IMR-90 (cell line): ENCODE measurements at regions not wholly inside any gene's neighbourhood (a gene's known extent, or its start where the extent isn't known, plus 50 kb on each side); places are given as distances from the start of the nearest gene placed in this dataset.

Source experiments
- ATAC-seq: fragments of 200-7000 bp; cut with Tn5 transposase; 2 replicates; pipeline ENCODE4 v1.9.1; 2020; ENCODE audit warnings: low read depth, mild to moderate bottlenecking, moderate library complexity
- BruUV-seq: library from RNA; stranded (reverse); fragments of 400-500 nt; replicated peaks from 2 replicates; lab custom pipeline; 2021; lab: Mats Ljungman, UMichigan
- CTCF ChIA-PET: fragments of 300-600 bp; formaldehyde crosslinking; extraction: SDS; loops from one replicate; lab custom pipeline; 2021; ENCODE audit warnings: antibody characterized with exemption; lab: Yijun Ruan, JAX
- POLR2A ChIA-PET: fragments of 300-600 bp; sonication (Branson Sonifier 250); formaldehyde crosslinking; loops from one replicate; lab custom pipeline; 2022; ENCODE audit warnings: antibody characterized with exemption; ENCODE audit not compliant: unreplicated experiment; lab: Charles Lee
- DNase-seq: peaks from one replicate; pipeline ENCODE4 v3.0.0; 2013
- H2AFZ ChIP-seq: replicated peaks from 2 replicates; pipeline ENCODE3; 2013; ENCODE audit warnings: low read length, mild to moderate bottlenecking; ENCODE audit not compliant: poor library complexity
- H2AK5ac ChIP-seq: 2 replicates; pipeline ENCODE4 v1.6.1; 2013; ENCODE audit warnings: low read depth, low read length, inconsistent platforms
- H2AK9ac ChIP-seq: replicated peaks from 2 replicates; pipeline ENCODE3; 2013; ENCODE audit warnings: mild to moderate bottlenecking, low read depth, low read length, moderate library complexity; ENCODE audit not compliant: poor library complexity
- H2BK120ac ChIP-seq: 2 replicates; pipeline ENCODE4 v1.6.1; 2013; ENCODE audit warnings: low read depth, low read length, inconsistent platforms
- H2BK15ac ChIP-seq: 3 replicates; pipeline ENCODE4 v1.6.1; 2013; ENCODE audit warnings: low read depth, low read length, inconsistent platforms
- H2BK20ac ChIP-seq: 2 replicates; pipeline ENCODE4 v1.6.1; 2013; ENCODE audit warnings: low read depth, mild to moderate bottlenecking, inconsistent platforms, low read length, moderate library complexity
- H2BK5ac ChIP-seq: 2 replicates; pipeline ENCODE4 v1.6.1; 2013; ENCODE audit warnings: mild to moderate bottlenecking, low read depth, low read length, inconsistent platforms; ENCODE audit not compliant: poor library complexity, severe bottlenecking
- H3K14ac ChIP-seq: replicated peaks from 2 replicates; pipeline ENCODE4 v1.6.1; 2013; ENCODE audit warnings: low read depth, low read length, inconsistent platforms
- H3K18ac ChIP-seq: 2 replicates; pipeline ENCODE4 v1.6.1; 2013; ENCODE audit warnings: low read depth, low read length, control low read depth
- H3K23ac ChIP-seq: 2 replicates; pipeline ENCODE4 v1.6.1; 2013; ENCODE audit warnings: low read depth, low read length, inconsistent platforms
- H3K27ac ChIP-seq: 2 replicates; pipeline ENCODE4 v1.5.1; 2013; ENCODE audit warnings: mild to moderate bottlenecking, control low read depth, low read length; ENCODE audit not compliant: insufficient read depth
- H3K27me3 ChIP-seq: 2 replicates; pipeline ENCODE4 v1.6.1; 2013; ENCODE audit warnings: low read length; ENCODE audit not compliant: control insufficient read depth, insufficient read depth
- H3K36me3 ChIP-seq: 2 replicates; pipeline ENCODE4 v1.6.1; 2013; ENCODE audit warnings: low read length, mixed read lengths; ENCODE audit not compliant: control insufficient read depth, insufficient read depth
- H3K4ac ChIP-seq: 2 replicates; pipeline ENCODE4 v1.6.1; 2013; ENCODE audit warnings: low read depth, low read length, inconsistent platforms
- H3K4me1 ChIP-seq: 2 replicates; pipeline ENCODE4 v1.6.1; 2013; ENCODE audit warnings: low read length, mixed read lengths; ENCODE audit not compliant: control insufficient read depth, insufficient read depth
- H3K4me2 ChIP-seq: 2 replicates; pipeline ENCODE4 v1.6.1; 2013; ENCODE audit warnings: low read depth, mild to moderate bottlenecking, control low read depth, low read length, moderate library complexity
- H3K4me3 ChIP-seq: 2 replicates; pipeline ENCODE4 v1.5.1; 2013; ENCODE audit warnings: low read depth, mild to moderate bottlenecking, control low read depth, low read length, moderate library complexity; ENCODE audit not compliant: insufficient read depth
- H3K56ac ChIP-seq: 2 replicates; pipeline ENCODE4 v1.6.1; 2013; ENCODE audit warnings: low read length, inconsistent platforms; ENCODE audit not compliant: insufficient read depth; ENCODE audit errors: extremely low read depth
- H3K79me1 ChIP-seq, 2 experiments: 2 replicates each; pipeline ENCODE4 v1.6.1; 2013; ENCODE audit warnings: low read length in 2 of 2, inconsistent platforms in 1 of 2, low read depth in 1 of 2
- H3K9ac ChIP-seq: 2 replicates; pipeline ENCODE4 v1.6.1; 2013; ENCODE audit warnings: low read depth, low read length, control low read depth
- H3K9me1 ChIP-seq: 2 replicates; pipeline ENCODE4 v1.6.1; 2013; ENCODE audit warnings: low read length, inconsistent platforms; ENCODE audit not compliant: insufficient read depth
- H3K9me3 ChIP-seq: 2 replicates; pipeline ENCODE4 v1.6.1; 2013; ENCODE audit warnings: low read length; ENCODE audit not compliant: control insufficient read depth, insufficient read depth
- H4K20me1 ChIP-seq: 2 replicates; pipeline ENCODE4 v1.6.1; 2013; ENCODE audit warnings: low read length, inconsistent platforms; ENCODE audit not compliant: insufficient read depth
- H4K5ac ChIP-seq: 2 replicates; pipeline ENCODE4 v1.6.1; 2013; ENCODE audit warnings: mild to moderate bottlenecking, low read depth, low read length, control low read depth
- H4K8ac ChIP-seq, 2 experiments: 2 replicates each; pipeline ENCODE4 v1.6.1; 2013; ENCODE audit warnings: low read depth in 2 of 2, low read length in 2 of 2, control low read depth in 1 of 2, inconsistent platforms in 1 of 2
- H4K91ac ChIP-seq: 2 replicates; pipeline ENCODE4 v1.6.1; 2013; ENCODE audit warnings: low read depth, low read length, inconsistent platforms; ENCODE audit not compliant: insufficient read depth
- BHLHE40 ChIP-seq: fragments of 150-350 bp; IDR thresholded peaks from 2 replicates; pipeline ENCODE4 v1.6.1; 2016; ENCODE audit warnings: mild to moderate bottlenecking, low read depth, low read length
- CEBPB ChIP-seq: IDR thresholded peaks from 2 replicates; pipeline ENCODE4 v1.6.1; 2012; ENCODE audit warnings: low read depth, low read length, improper control_type of control experiment
- CHD1 ChIP-seq: IDR thresholded peaks from 2 replicates; pipeline ENCODE4 v1.6.1; 2012; ENCODE audit warnings: low read depth, low read length, improper control_type of control experiment
- CTCF ChIP-seq: conservative IDR thresholded peaks from 2 replicates; pipeline ENCODE4 v1.5.1; 2012; ENCODE audit warnings: mild to moderate bottlenecking, low read depth, low read length, improper control_type of control experiment
- FOS ChIP-seq: fragments of 150-350 bp; IDR thresholded peaks from 2 replicates; pipeline ENCODE4 v1.6.1; 2016; ENCODE audit warnings: low read depth, low read length
- MAFK ChIP-seq: IDR thresholded peaks from 2 replicates; pipeline ENCODE4 v1.6.1; 2012; ENCODE audit warnings: low read depth, low read length, improper control_type of control experiment
- MAZ ChIP-seq: IDR thresholded peaks from 2 replicates; pipeline ENCODE4 v1.6.1; 2012; ENCODE audit warnings: low read depth, mild to moderate bottlenecking, low read length, improper control_type of control experiment, moderate library complexity, borderline replicate concordance
- MXI1 ChIP-seq: IDR thresholded peaks from 2 replicates; pipeline ENCODE4 v1.6.1; 2012; ENCODE audit warnings: low read depth, mild to moderate bottlenecking, low read length, moderate library complexity, borderline replicate concordance
- NFE2L2 ChIP-seq: fragments of 150-350 bp; IDR thresholded peaks from 2 replicates; pipeline ENCODE4 v1.6.1; 2016; ENCODE audit warnings: low read depth, mild to moderate bottlenecking, low read length
- POLR2A ChIP-seq: IDR thresholded peaks from 2 replicates; pipeline ENCODE4 v1.6.1; 2012; ENCODE audit warnings: mild to moderate bottlenecking, low read depth, low read length
- RAD21 ChIP-seq: IDR thresholded peaks from 2 replicates; pipeline ENCODE4 v1.6.1; 2012; ENCODE audit warnings: low read length, improper control_type of control experiment
- RCOR1 ChIP-seq: IDR thresholded peaks from 2 replicates; pipeline ENCODE4 v1.6.1; 2012; ENCODE audit warnings: mild to moderate bottlenecking, low read length, improper control_type of control experiment; ENCODE audit not compliant: insufficient replicate concordance
- RFX5 ChIP-seq: IDR thresholded peaks from 2 replicates; pipeline ENCODE4 v1.8.0; 2012; ENCODE audit warnings: low read depth, mild to moderate bottlenecking, low read length, moderate library complexity
- SMC3 ChIP-seq: fragments of 150-350 bp; IDR thresholded peaks from 2 replicates; pipeline ENCODE4 v1.6.1; 2016; ENCODE audit warnings: low read depth, mild to moderate bottlenecking, antibody characterized with exemption, low read length, moderate library complexity
- USF2 ChIP-seq: fragments of 150-350 bp; IDR thresholded peaks from 2 replicates; pipeline ENCODE4 v1.6.1; 2017; ENCODE audit warnings: mild to moderate bottlenecking, antibody characterized with exemption, low read length, low read depth
- WGBS, 2 experiments: methylation state at CpG; one replicate each; pipeline versions ENCODE4 v1.1.5 to v1.1.7; 2013; ENCODE audit warnings: missing lambda C conversion rate in 2 of 2; ENCODE audit not compliant: insufficient read length in 1 of 2; ENCODE audit errors: extremely low coverage in 2 of 2; 5-methylcytosine and 5-hydroxymethylcytosine counted together
- dilution Hi-C: fragments of 300-500 bp; cut with HindIII; formaldehyde crosslinking; loops from one replicate; pipeline ENCODE4 v1.14.3; 2018; ENCODE audit warnings: low sequenced_read_pairs; ENCODE audit not compliant: unreplicated experiment
- in situ Hi-C: fragments of 300-500 bp; cut with MboI; formaldehyde crosslinking; loops from 3 replicates; pipeline ENCODE4 v1.14.3; 2019; ENCODE audit warnings: low sequenced_read_pairs, inconsistent platforms, mixed read lengths
- intact Hi-C: fragments of 100-400 bp; cut with micrococcal nuclease; formaldehyde crosslinking; loops from 2 replicates; pipeline ENCODE4 v1.10.0; 2022
- TF ChIP-seq, protein P1 (sequence below): fragments of 150-350 bp; IDR thresholded peaks from 2 replicates; pipeline ENCODE4 v1.6.1; 2016; ENCODE audit warnings: low read depth, mild to moderate bottlenecking, low read length, moderate library complexity, borderline replicate concordance

DNA sequence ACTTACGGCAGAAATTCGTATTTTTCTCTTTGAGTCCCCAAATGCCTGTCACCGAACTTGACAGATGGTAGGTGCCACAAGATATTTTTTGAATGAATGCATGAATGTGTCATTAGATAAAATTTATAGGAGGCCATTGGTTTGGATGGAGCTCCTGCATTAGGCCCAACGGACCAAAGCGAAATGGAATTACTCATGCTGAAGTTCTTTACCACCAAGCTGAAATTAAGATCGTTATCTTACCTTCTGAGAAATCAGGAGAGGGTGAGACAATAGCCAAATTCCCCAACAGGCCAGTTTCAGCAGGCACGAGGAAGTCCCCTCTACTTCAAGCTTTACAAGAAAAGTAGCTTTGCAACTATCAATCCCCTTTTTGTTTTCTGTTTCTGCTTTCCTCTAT lies 452.5 kb upstream of the ARGLU1 start:
- H3K9me3 ChIP-seq: no peaks in the 10 kb centered on the region
- no peak overlapping the region for H2BK15ac ChIP-seq
- no peak overlapping the region for H3K23ac ChIP-seq
- H3K79me1 ChIP-seq: no peaks in the 10 kb centered on the region
- no peaks in the 10 kb centered on the region for H3K4me1 ChIP-seq
- no peak overlapping the region for H3K14ac ChIP-seq
- H2AFZ ChIP-seq: no peak overlapping the region
- H3K4me3 ChIP-seq: no peak overlapping the region
- no peak overlapping the region for H3K18ac ChIP-seq
- no peak overlapping the region for H3K4me2 ChIP-seq
- ChIA-PET POLR2A (no interaction called here), CTCF (no interaction called here)
- no peak overlapping the region for H2BK5ac ChIP-seq
- dilution Hi-C loops: no loop called here
- H3K9me1 ChIP-seq: no peaks in the 10 kb centered on the region
- no peak overlapping the region for H2AK9ac ChIP-seq
- no peak overlapping the region for H3K9ac ChIP-seq
- H3K27ac ChIP-seq: no peak overlapping the region
- no peak overlapping the region for H2AK5ac ChIP-seq
- no peak for TF ChIP-seq NFE2L2
- no peak for TF ChIP-seq MAZ
- no peak for TF ChIP-seq RAD21
- TF ChIP-seq BHLHE40: no peak
- TF ChIP-seq CTCF: no peak
- no peak for TF ChIP-seq POLR2A
- TF ChIP-seq FOS: no peak
- no peak for TF ChIP-seq RCOR1
- no peak for TF ChIP-seq SMC3
- TF ChIP-seq MAFK: no peak
- TF ChIP-seq USF2: no peak
- no peak for TF ChIP-seq CEBPB
- no peak for TF ChIP-seq MXI1
- TF ChIP-seq, protein P1, sequence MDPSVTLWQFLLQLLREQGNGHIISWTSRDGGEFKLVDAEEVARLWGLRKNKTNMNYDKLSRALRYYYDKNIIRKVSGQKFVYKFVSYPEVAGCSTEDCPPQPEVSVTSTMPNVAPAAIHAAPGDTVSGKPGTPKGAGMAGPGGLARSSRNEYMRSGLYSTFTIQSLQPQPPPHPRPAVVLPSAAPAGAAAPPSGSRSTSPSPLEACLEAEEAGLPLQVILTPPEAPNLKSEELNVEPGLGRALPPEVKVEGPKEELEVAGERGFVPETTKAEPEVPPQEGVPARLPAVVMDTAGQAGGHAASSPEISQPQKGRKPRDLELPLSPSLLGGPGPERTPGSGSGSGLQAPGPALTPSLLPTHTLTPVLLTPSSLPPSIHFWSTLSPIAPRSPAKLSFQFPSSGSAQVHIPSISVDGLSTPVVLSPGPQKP: no peak
- no peak for TF ChIP-seq CHD1
- TF ChIP-seq RFX5: no peak
- H4K91ac ChIP-seq: no peak overlapping the region
- H3K36me3 ChIP-seq: no peaks in the 10 kb centered on the region
- H2BK120ac ChIP-seq: no peak overlapping the region
- BruUV-seq: no TSS peak
- H2BK20ac ChIP-seq: no peak overlapping the region; the same call in 1 of the 2 replicates
- no peaks in the 10 kb centered on the region for H4K20me1 ChIP-seq
- DNase-seq (no peak), ATAC-seq (no peak)
- H3K56ac ChIP-seq: no peak overlapping the region
- no peak overlapping the region for H4K8ac ChIP-seq
- in situ Hi-C loops: no loop called here
- WGBS, 2 experiments: no CpG with 5 or more reads among the region's 7 CpGs
- intact Hi-C loops: no loop called here
- no peak overlapping the region for H3K4ac ChIP-seq
- no peaks in the 10 kb centered on the region for H3K27me3 ChIP-seq
- no peak overlapping the region for H4K5ac ChIP-seq
